IPS-18c (cell line): ENCODE measurements at regions not wholly inside any gene's neighbourhood (a gene's known extent, or its start where the extent isn't known, plus 50 kb on each side); places are given as distances from the start of the nearest gene placed in this dataset.

Source experiments
- H3K4me3 ChIP-seq: 2 replicates; pipeline ENCODE4 v1.7.0; 2013; ENCODE audit warnings: low read depth, mild to moderate bottlenecking, low read length, moderate library complexity; ENCODE audit not compliant: insufficient read depth
- H3K9me3 ChIP-seq: one replicate; pipeline ENCODE4 v1.6.1; 2013; ENCODE audit warnings: mild to moderate bottlenecking, low read length, moderate library complexity; ENCODE audit not compliant: control insufficient read depth, insufficient read depth

DNA sequence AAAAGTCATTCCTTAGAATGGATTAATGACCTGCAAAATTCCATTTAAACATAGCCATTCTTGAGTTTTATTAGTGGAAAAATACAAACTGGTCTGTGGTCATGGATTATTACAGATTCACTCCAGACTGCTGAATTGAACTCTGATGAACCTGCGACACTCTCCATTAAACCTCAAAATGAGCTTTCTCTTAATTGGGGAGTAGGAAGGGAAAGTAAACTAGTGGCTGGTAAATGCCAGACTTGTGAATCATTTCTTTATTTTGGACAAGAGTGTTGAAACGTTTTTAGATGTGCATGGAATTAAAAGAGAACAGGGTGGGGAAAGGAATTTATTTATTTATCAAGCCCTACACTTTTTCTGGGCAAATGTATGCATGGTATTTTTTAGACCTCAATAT is 321.2 kb upstream of the FANCL start:
- H3K4me3 ChIP-seq, result no peak overlapping the region

DNA sequence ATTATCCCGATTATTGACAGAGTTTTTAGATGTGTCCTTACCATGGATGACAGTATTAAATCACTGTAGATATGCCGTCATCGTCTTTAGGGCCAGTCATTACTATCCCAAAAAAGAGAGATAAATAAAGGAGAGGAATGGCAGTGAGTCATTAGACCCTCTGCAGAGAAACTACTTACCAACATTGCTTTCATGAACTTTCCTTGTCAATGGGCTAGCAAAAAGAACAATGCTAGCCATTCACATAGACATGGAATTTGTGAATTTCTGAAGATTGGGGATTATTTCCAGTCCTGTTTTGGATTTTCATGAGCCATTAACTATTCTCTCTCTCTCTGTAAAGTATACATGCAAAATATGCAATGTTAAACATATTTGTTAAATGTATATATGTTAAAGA is 319.4 kb upstream of the FANCL start:
- H3K4me3 ChIP-seq, result no peak overlapping the region
- H3K9me3 ChIP-seq, result no peaks in the 10 kb centered on the region

More for the DNA sequence above, 321.2 kb upstream of the FANCL start:
- no peaks in the 10 kb centered on the region for H3K9me3 ChIP-seq

GRCh38 chr2:58558881-58559280 is 317.8 kb upstream of the FANCL start:
- Histone ChIP-seq H3K9me3 (no peaks in the 10 kb centered on the region), H3K4me3 (no peak overlapping the region)

GRCh38 chr2:58557176-58557575 is 316.1 kb upstream of the FANCL start:
- no peaks in the 10 kb centered on the region for H3K9me3 ChIP-seq
- H3K4me3 ChIP-seq, result no peak overlapping the region

DNA sequence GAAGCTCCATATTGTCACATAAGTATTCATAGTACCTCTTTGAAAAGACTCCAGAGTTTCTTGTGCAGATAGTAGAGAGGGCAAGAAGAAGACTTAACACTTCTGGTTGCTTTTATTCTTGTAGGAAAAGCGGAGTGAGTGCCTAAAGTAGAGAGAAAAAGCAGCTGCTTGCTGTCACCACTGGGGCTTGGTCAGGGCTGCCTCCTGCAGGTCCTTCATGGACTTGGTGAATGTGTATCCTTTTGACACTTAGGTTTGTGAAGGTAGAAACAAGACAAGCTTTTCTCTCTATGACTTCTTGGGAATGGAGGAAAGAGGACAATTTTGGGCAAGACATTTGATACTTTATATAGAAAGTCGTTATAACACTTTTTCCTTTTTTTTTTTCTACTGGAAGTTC is 312.8 kb upstream of the FANCL start:
- no peaks in the 10 kb centered on the region for H3K9me3 ChIP-seq
- no peak overlapping the region for H3K4me3 ChIP-seq

GRCh38 chr2:58553522-58553921 is 312.4 kb upstream of the FANCL start:
- no peaks in the 10 kb centered on the region for H3K9me3 ChIP-seq
- H3K4me3 ChIP-seq, result no peak overlapping the region

DNA sequence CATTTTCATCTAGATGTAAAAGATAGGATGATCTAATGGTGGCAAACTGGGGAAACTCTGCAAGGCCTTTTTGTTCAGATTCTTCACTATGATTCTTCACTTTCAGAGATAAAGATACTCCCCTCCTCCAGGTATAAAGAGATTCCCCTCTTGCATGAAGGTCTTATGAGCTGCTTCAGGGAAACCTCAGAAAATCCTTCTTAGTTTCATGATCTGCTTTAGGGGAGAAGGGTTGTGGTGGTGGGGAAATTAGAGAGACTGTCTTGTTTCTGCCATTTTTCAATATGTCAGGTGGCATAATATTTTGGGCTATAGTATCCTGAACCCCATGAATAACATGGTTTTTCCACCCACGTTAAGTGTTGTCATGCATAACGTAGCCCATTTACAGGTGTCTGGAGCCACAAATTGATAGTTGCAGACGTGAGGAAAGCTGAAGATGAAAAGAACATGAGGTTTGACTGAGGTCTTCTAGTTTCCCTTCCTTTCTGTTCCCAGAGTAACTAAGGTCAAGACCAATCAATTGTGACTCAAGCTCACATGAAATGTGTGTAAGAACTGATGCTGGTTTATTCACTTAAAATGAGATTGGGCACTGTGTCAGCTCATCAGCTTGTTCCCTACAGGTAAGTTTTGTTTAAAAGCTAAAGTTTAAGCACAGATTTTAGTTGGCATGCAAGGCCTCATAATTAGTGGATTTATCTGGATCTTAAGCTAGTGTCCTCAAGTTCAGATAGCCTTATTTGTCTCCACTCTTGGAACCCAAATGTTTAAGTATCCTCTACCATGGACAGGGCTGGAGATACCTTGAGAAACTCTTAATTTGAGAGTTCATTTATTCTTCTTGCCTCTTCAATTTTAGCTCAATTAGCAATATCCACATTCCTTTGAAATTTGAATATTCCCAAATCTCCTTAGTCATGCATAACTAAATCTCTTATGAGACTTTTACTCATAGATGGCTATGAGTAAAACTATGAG is 304.5 kb upstream of the FANCL start:
- Histone ChIP-seq H3K4me3 (no peak overlapping the region), H3K9me3 (no peaks in the 10 kb centered on the region)

- Histone ChIP-seq H3K4me3 (no peak overlapping the region), H3K9me3 (no peaks in the 10 kb centered on the region)
Measured at GRCh38 chr2:58543442-58543841, 302.3 kb upstream of the FANCL start.

GRCh38 chr2:58541511-58541910 is 300.4 kb upstream of the FANCL start:
- Histone ChIP-seq H3K4me3 (no peak overlapping the region), H3K9me3 (no peaks in the 10 kb centered on the region)

DNA sequence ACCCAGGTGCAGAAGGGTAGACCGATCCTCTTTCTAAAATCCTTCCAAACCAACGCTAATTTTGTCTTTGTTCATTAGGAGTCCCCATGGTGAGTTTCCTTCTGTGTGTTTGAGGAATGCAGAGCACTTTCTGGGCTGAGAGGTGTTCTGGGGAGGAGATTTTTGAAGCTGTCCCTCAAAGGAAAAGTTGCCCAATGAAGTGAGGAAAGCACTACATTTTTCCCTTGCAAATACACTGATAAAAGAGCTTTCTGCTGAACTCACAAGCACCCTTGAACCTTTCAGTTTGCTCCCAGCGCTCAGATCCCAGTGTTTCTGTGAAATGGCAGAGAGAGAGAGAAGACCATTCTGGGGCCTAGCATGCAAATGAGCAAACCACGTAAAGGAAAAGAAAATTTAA is 299.6 kb upstream of the FANCL start:
- Histone ChIP-seq H3K4me3 (no peak overlapping the region), H3K9me3 (no peaks in the 10 kb centered on the region)

- H3K4me3 ChIP-seq, result no peak overlapping the region
- H3K9me3 ChIP-seq, result no peaks in the 10 kb centered on the region
Measured at GRCh38 chr2:58539973-58540372, 298.8 kb upstream of the FANCL start.

GRCh38 chr2:58535990-58536389 is 294.9 kb upstream of the FANCL start:
- Histone ChIP-seq H3K4me3 (no peak overlapping the region), H3K9me3 (no peaks in the 10 kb centered on the region)

- Histone ChIP-seq H3K4me3 (no peak overlapping the region), H3K9me3 (no peaks in the 10 kb centered on the region)
Measured at GRCh38 chr2:58535182-58535581, 294.1 kb upstream of the FANCL start.

DNA sequence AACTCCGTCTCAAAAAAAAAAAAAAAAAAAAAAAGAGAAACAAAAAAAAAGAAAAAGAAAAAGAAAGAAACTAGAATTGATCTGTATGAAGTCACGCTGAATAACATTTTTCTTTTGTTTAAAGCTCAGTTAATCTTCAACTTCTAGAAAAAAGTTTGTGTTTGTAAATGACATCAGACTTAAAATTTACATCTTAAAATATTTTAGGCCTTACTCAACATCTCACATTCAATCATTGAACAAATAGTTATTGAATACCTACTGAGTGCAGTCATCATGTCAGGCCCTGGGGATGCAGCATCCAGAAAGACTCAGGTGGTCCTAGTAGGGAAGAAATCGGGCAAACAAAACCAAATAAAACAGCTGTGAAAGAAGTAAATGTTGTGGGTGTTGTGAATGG is 292.3 kb upstream of the FANCL start:
- no peak overlapping the region for H3K4me3 ChIP-seq
- H3K9me3 ChIP-seq, result no peaks in the 10 kb centered on the region

DNA sequence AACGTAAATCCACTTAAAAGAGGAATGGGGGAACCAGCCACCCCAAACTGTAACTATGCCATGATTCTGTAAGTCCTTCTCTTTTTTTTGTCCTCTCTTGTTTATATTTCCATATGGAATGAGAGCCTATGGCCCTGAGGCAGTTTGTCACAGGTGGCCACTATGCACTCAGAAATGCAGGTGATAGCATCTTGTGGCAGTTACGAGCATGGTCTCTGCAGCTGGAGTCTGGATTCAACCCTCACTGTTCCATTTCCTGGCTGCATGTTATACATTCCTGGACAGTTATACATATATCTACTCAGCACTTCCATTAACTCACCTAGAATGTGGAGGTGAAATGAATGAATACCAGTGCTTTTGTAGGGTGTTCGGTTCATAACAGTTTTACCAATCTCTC is 291.5 kb upstream of the FANCL start:
- Histone ChIP-seq H3K4me3 (no peak overlapping the region), H3K9me3 (no peaks in the 10 kb centered on the region)

DNA sequence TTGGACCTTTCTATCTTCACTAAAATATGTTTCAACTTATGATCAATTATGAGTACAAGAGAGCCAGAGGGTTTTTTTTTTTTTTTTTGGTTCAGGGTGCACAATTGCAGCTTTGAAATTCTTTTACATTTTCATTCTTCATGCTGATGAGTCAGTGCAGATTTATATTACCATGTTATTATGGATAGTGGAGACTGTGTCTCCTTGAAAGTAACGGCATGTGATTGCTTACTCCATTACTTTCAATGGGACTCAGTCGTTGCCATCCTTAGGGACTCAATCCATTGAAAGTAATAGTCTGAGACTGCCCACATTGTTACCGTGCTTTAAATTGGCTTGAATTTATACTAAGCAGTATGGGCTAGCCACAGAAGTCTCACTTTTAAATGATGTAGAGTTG is 286.5 kb upstream of the FANCL start:
- no peaks in the 10 kb centered on the region for H3K9me3 ChIP-seq
- no peak overlapping the region for H3K4me3 ChIP-seq

- Histone ChIP-seq H3K4me3 (no peak overlapping the region), H3K9me3 (no peaks in the 10 kb centered on the region)
Measured at GRCh38 chr2:58521803-58522554, 280.9 kb upstream of the FANCL start.

DNA sequence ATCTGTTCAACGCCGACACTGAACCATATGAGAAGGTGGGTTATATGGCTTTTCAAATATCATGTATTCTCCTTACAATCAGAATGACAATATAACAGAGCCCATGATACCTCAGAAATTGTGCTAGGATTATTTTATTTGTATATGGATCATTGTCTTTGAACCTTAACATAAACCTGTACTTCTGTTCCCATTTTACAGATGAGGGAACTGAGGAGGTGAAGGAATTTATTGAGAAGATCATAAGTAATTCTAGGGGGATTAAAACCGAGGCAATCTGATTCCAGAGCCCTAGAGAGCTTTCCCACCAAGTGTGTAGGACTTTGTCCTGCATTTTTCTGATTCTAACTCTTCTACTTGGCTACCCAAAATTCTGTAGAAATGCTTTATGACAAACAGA is 279.8 kb upstream of the FANCL start:
- H3K9me3 ChIP-seq, result no peaks in the 10 kb centered on the region
- no peak overlapping the region for H3K4me3 ChIP-seq
